NCI-H2196 treated with DMSO at 0.1 percent for 48 hours (cell line): ENCODE measurements at regions not wholly inside any gene's neighbourhood (a gene's known extent, or its start where the extent isn't known, plus 50 kb on each side); places are given as distances from the start of the nearest gene placed in this dataset.
"Not testable (repeated sequence)": the region's sequence is repeated elsewhere in the genome, so short reads cannot be mapped to it uniquely, and the experiment has no call there.

Experiments
- DNase-seq: peaks from one replicate; lab custom pipeline; 2025; ENCODE audit not compliant: unreplicated experiment; lab: John Stamatoyannopoulos, UW

DNA sequence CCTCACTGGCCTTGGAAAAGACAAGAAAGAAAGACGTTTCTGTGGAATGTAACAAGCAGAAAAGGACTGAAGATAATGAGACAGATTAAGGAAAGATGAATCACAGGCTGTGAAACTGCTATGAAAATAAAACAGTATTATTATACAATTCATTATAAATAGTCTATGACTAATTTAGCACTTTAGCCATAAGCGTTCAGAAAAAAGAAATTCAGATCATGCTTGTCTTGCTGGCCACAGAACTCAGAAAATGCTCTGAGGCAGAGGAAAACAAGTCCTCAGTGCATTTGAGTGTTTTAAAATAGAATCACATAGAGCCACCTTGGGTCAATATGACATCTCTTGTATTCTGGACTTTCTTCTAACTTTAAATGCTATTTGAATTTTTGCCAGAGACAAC, 65.9 kb upstream of the NBPF26 start:
- DNase-seq = not testable (repeated sequence)

DNA sequence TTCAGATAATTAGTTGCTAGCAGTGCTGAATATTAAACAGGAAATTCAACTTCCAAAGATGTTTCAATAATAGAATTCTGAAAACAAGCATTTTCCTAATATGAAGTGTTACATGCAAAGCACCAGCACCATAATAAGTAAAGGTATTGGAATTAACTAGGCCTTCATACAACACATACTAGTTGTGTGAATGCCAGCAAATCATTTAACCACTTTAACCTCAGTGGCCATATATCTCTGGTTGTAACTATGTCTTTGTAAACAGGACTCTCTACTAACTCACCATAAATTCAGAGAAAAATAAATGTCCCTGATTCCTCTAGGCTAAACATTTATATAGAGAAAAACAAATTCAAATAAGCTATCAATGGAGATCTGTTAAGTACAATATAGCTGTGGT, 65.1 kb upstream of the NBPF26 start:
- not testable (repeated sequence) for DNase-seq

DNA sequence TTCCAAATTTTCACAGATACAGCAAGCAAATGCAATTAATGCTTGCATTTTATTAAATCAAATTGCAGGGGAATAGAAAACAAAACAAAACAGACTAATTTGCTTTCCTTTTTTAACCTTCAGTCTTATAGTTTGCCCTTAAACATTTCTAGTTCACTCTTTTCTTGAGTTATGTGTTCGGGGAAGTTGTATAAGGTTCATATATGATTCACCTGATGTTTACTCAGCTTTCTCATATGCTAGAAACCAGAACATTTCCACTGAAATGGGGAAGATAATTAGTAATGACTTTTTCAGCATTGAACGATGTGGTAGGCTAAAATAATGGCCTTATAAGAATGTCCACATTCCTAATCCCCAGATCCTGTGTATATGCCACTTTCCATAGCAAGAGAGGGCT, 64.6 kb upstream of the NBPF26 start:
- not testable (repeated sequence) for DNase-seq

DNA sequence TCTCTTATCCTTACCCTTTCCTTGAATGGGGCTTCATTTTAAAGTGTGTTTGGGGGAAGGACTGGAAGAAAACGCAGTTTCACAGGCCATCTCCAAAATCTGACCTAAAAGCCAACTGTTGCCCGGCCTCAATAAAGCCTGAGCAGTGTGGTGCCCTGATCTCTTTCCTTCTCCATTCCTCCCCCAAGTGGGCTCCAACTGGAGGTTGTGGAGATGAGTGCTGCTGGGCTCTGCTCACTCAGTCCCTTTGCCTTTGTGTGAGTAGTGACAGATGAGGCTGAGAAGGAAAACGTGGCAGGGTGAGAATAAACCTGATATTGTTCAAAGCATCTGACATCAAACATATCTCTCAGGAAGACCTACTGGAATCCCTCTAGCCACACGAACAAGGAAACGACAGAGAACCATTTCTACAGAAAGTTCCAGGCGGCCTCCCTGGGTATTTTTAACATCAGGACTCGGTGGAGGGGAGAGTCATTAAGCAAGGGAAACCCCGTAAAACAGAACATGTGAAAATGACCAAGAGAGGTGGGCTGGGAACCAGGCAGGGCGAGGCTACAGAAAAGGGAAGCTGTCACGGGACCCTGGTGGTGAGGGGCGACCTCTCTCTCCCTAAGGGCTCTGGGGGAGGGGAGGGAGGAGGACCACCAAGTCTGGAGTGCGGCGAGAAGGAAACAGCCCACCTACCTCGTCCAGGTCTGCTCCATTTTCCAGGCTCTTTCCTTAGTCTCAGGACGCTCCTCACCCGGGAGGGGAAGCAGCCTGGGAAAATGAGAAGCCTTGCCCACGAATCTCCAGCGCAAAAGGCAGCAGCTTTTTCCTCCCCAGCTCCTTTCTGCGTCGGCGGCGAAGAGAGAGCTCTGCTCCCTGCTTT, 59.1 kb upstream of the NBPF26 start:
- not testable (repeated sequence) for DNase-seq

DNA sequence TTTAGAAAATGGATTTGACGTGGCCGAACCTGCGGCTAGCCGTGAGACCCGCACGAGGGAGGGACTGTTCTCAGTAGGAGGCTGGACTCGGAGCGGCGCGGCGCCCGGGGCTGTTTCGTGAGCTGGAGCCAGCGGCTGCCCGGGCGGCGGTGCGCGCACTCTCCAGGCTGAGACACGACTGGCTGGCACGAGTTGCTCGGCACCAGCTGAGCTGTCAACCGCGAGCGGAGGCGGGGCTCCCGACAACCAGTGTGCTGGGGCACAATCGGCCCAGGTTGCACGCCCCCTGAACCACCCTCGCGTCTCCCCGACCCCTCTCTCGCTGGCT, 58.5 kb upstream of the NBPF26 start:
- not testable (repeated sequence) for DNase-seq

DNA sequence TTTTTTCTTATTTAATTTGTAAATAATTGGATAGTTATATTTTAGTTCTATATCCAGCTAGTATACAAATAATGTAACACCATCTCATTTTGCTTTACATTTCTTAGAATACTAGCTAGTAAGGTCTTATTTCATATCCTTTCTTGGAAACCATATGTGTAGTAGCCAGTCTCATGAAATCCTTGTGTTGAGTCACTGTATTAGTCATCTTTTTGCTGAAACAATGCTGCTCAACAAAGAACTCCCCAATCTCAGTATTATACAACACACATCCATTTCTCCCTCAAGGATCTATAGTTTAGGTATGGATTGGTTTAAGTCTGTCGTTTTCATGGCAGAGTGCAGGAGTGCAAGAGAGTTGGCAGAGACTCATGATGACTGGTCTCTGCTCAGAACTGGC, 55.6 kb upstream of the NBPF26 start:
- DNase-seq = not testable (repeated sequence)
